SK-N-SH treated with all-trans-retinoic acid at 6 μM for 48 hours (cell line): ENCODE measurements at regions not wholly inside any gene's neighbourhood (a gene's known extent, or its start where the extent isn't known, plus 50 kb on each side); places are given as distances from the start of the nearest gene placed in this dataset.

Experiments
- ATAC-seq: fragments of 200-7000 bp; cut with Tn5 transposase; 3 replicates; pipeline ENCODE4 v1.9.1; 2020; ENCODE audit warnings: mild to moderate bottlenecking, moderate library complexity
- ARNTL ChIP-seq: fragments of 450-650 bp; formaldehyde crosslinking; IDR thresholded peaks from 2 replicates; pipeline ENCODE4 v1.5.0; 2020; ENCODE audit warnings: low read depth, mild to moderate bottlenecking, moderate library complexity, borderline replicate concordance
- BACH2 ChIP-seq: fragments of 250-450 bp; sonication (Bioruptor Pico); IDR thresholded peaks from 2 replicates; pipeline ENCODE4 v1.9.0; 2021; ENCODE audit warnings: mild to moderate bottlenecking, borderline replicate concordance
- CREB5 ChIP-seq: fragments of 250-450 bp; sonication (Bioruptor Pico); IDR thresholded peaks from 2 replicates; pipeline ENCODE4 v1.5.1; 2020; ENCODE audit warnings: low read depth, mild to moderate bottlenecking, moderate library complexity
- CSDC2 ChIP-seq: fragments of 250-450 bp; sonication (Bioruptor Pico); IDR thresholded peaks from 2 replicates; pipeline ENCODE4 v1.5.0; 2020; ENCODE audit warnings: mild to moderate bottlenecking, moderate library complexity
- CSRNP3 ChIP-seq: fragments of 250-450 bp; sonication (Bioruptor Pico); IDR thresholded peaks from 2 replicates; pipeline ENCODE4 v1.5.1; 2021; ENCODE audit warnings: mild to moderate bottlenecking, moderate library complexity
- ESRRG ChIP-seq: fragments of 250-450 bp; sonication (Bioruptor Pico); IDR thresholded peaks from 2 replicates; pipeline ENCODE4 v1.6.1; 2021; ENCODE audit warnings: mild to moderate bottlenecking
- GLIS3 ChIP-seq: fragments of 250-450 bp; sonication (Bioruptor Pico); IDR thresholded peaks from 2 replicates; pipeline ENCODE4 v1.5.0; 2020; ENCODE audit warnings: mild to moderate bottlenecking, moderate library complexity
- PATZ1 ChIP-seq: fragments of 250-450 bp; sonication (Bioruptor Pico); IDR thresholded peaks from 2 replicates; pipeline ENCODE4 v1.8.0; 2020; ENCODE audit warnings: mild to moderate bottlenecking, moderate library complexity, borderline replicate concordance
- RARB ChIP-seq: fragments of 250-450 bp; sonication (Bioruptor Pico); IDR thresholded peaks from 2 replicates; pipeline ENCODE4 v1.8.0; 2021; ENCODE audit warnings: mild to moderate bottlenecking, moderate library complexity
- SNAI2 ChIP-seq: fragments of 250-450 bp; sonication (Bioruptor Pico); IDR thresholded peaks from 2 replicates; pipeline ENCODE4 v1.5.0; 2020; ENCODE audit warnings: mild to moderate bottlenecking, moderate library complexity
- TCF4 ChIP-seq: fragments of 250-450 bp; sonication (Bioruptor Pico); IDR thresholded peaks from 2 replicates; pipeline ENCODE4 v1.8.0; 2021; ENCODE audit warnings: mild to moderate bottlenecking, moderate library complexity, borderline replicate concordance
- TOX ChIP-seq: fragments of 250-450 bp; sonication (Bioruptor Pico); IDR thresholded peaks from 2 replicates; pipeline ENCODE4 v1.8.0; 2021; ENCODE audit warnings: mild to moderate bottlenecking, moderate library complexity, borderline replicate concordance
- TSHZ2 ChIP-seq: fragments of 250-450 bp; sonication (Bioruptor Pico); IDR thresholded peaks from 2 replicates; pipeline ENCODE4 v1.5.0; 2020; ENCODE audit warnings: mild to moderate bottlenecking, moderate library complexity
- ZC3H10 ChIP-seq: fragments of 250-450 bp; sonication (Bioruptor Pico); IDR thresholded peaks from 2 replicates; pipeline ENCODE4 v1.5.1; 2021; ENCODE audit warnings: mild to moderate bottlenecking, moderate library complexity
- ZFP3 ChIP-seq: fragments of 250-450 bp; sonication (Bioruptor Pico); IDR thresholded peaks from 2 replicates; pipeline ENCODE4 v1.5.0; 2020; ENCODE audit warnings: mild to moderate bottlenecking, moderate library complexity
- ZFP30 ChIP-seq: fragments of 450-650 bp; formaldehyde crosslinking; IDR thresholded peaks from 2 replicates; pipeline ENCODE4 v1.5.0; 2022; ENCODE audit warnings: mild to moderate bottlenecking, moderate library complexity
- ZNF565 ChIP-seq: fragments of 450-650 bp; formaldehyde crosslinking; conservative IDR thresholded peaks from 2 replicates; pipeline ENCODE4 v1.5.0; 2020; ENCODE audit warnings: low read depth, mild to moderate bottlenecking, moderate library complexity
- ZNF8 ChIP-seq: fragments of 450-650 bp; formaldehyde crosslinking; IDR thresholded peaks from 2 replicates; pipeline ENCODE4 v1.5.0; 2020; ENCODE audit warnings: mild to moderate bottlenecking, moderate library complexity

- ATAC-seq, result no peak
- TF ChIP-seq TSHZ2 (CRISPR knock-in tag) (no peak), PATZ1 (no peak)
These were observed 59.0 kb upstream of the TMEFF2 start for GRCh38 chr2:192253692-192254091.

- TF ChIP-seq ZFP3 (no peak), TOX (CRISPR knock-in tag) (no peak), CREB5 (CRISPR knock-in tag) (no peak), RARB (no peak), ZC3H10 (CRISPR knock-in tag) (no peak), ZFP30 (CRISPR knock-in tag) (no peak), TCF4 (CRISPR knock-in tag) (no peak), ARNTL (no peak), ZNF8 (CRISPR knock-in tag) (no peak), ZNF565 (CRISPR knock-in tag) (no peak)
- ATAC-seq, result no peak
These were observed 56.2 kb upstream of the TMEFF2 start for GRCh38 chr2:192250961-192251360.

- ATAC-seq, result no peak
- TF ChIP-seq GLIS3 (CRISPR knock-in tag) (no peak), TCF4 (CRISPR knock-in tag) (no peak), BACH2 (CRISPR knock-in tag) (no peak), TOX (CRISPR knock-in tag) (no peak), CSRNP3 (CRISPR knock-in tag) (no peak), ESRRG (CRISPR knock-in tag) (no peak), ZFP30 (CRISPR knock-in tag) (no peak), RARB (no peak), ZNF565 (CRISPR knock-in tag) (no peak)
These were observed 52.7 kb upstream of the TMEFF2 start for GRCh38 chr2:192247456-192247855.

- TF ChIP-seq CSRNP3 (CRISPR knock-in tag) (no peak), ESRRG (CRISPR knock-in tag) (no peak), GLIS3 (CRISPR knock-in tag) (no peak), CSDC2 (CRISPR knock-in tag) (no peak), CREB5 (CRISPR knock-in tag) (no peak), ARNTL (no peak), SNAI2 (no peak)
- ATAC-seq, result no peak
These were observed 51.6 kb upstream of the TMEFF2 start for GRCh38 chr2:192246297-192246696.
